Panc1 (cell line): ENCODE measurements at regions not wholly inside any gene's neighbourhood (a gene's known extent, or its start where the extent isn't known, plus 50 kb on each side); places are given as distances from the start of the nearest gene placed in this dataset.

ENCODE experiments used
- ATAC-seq: fragments of 200-7000 bp; cut with Tn5 transposase; 2 replicates; pipeline ENCODE4 v1.9.1; 2020; ENCODE audit warnings: mild to moderate bottlenecking, moderate library complexity
- BruUV-seq: library from RNA; stranded (reverse); fragments of 400-500 nt; replicated peaks from 2 replicates; lab custom pipeline; 2021; lab: Mats Ljungman, UMichigan
- CTCF ChIA-PET: fragments of 300-600 bp; sonication (Branson Sonifier 250); formaldehyde crosslinking; loops from one replicate; lab custom pipeline; 2022; ENCODE audit warnings: antibody characterized with exemption; lab: Charles Lee
- POLR2A ChIA-PET: fragments of 300-600 bp; sonication (Branson Sonifier 250); formaldehyde crosslinking; loops from one replicate; lab custom pipeline; 2022; ENCODE audit warnings: antibody characterized with exemption; lab: Charles Lee
- DNase-seq: peaks from one replicate; pipeline ENCODE4 v3.0.0-alpha.2; 2010; ENCODE audit warnings: low read depth, low spot score
- H3K27ac ChIP-seq: 2 replicates; pipeline ENCODE4 v1.5.1; 2011; ENCODE audit warnings: mild to moderate bottlenecking, low read length, inconsistent platforms
- H3K27me3 ChIP-seq: fragments of 200-500 bp; sonication (Bioruptor generic); 2 replicates; pipeline ENCODE4 v1.6.0; 2014; ENCODE audit warnings: low read length, inconsistent platforms; ENCODE audit not compliant: control insufficient read depth, insufficient read depth
- H3K36me3 ChIP-seq: fragments of 200-500 bp; sonication (Bioruptor generic); 2 replicates; pipeline ENCODE4 v1.5.1; 2014; ENCODE audit warnings: inconsistent platforms, mild to moderate bottlenecking, low read length, moderate library complexity; ENCODE audit not compliant: control insufficient read depth, insufficient read depth
- H3K4me1 ChIP-seq: 2 replicates; pipeline ENCODE4 v1.5.1; 2011; ENCODE audit warnings: inconsistent platforms, mild to moderate bottlenecking, low read length, moderate library complexity; ENCODE audit not compliant: control insufficient read depth, insufficient read depth
- H3K4me3 ChIP-seq, 2 experiments: 2 replicates each; pipeline ENCODE4 v1.5.1; 2011 to 2012; ENCODE audit warnings: low read depth in 2 of 2, low read length in 2 of 2, mild to moderate bottlenecking in 2 of 2, inconsistent platforms in 1 of 2, moderate library complexity in 1 of 2
- H3K9me3 ChIP-seq: fragments of 200-500 bp; sonication (Bioruptor generic); 2 replicates; pipeline ENCODE4 v1.5.1; 2014; ENCODE audit warnings: low read depth, mild to moderate bottlenecking, inconsistent platforms, low read length, moderate library complexity; ENCODE audit not compliant: control insufficient read depth, insufficient read depth
- POLR2AphosphoS5 ChIP-seq: IDR thresholded peaks from 2 replicates; pipeline ENCODE4 v1.6.1; 2012; ENCODE audit warnings: mild to moderate bottlenecking, low read depth, low read length, moderate library complexity
- SIN3A ChIP-seq: IDR thresholded peaks from 2 replicates; pipeline ENCODE4 v1.6.1; 2012; ENCODE audit warnings: low read depth, mild to moderate bottlenecking, low read length, moderate library complexity, borderline replicate concordance; ENCODE audit not compliant: insufficient read depth
- TCF7L2 ChIP-seq: IDR thresholded peaks from 2 replicates; pipeline ENCODE4 v1.6.1; 2011; ENCODE audit warnings: mild to moderate bottlenecking, low read depth, low read length, inconsistent platforms
- in situ Hi-C: cut with HindIII; loops from 2 replicates; pipeline ENCODE4 v1.10.0; 2016; ENCODE audit warnings: low sequenced_read_pairs, low pct_unique_long_range_greater_than_20kb
- intact Hi-C: fragments of 100-400 bp; cut with micrococcal nuclease; formaldehyde crosslinking; loops from one replicate; pipeline ENCODE4 v1.10.0; 2022; ENCODE audit not compliant: unreplicated experiment
- TF ChIP-seq, protein P1 (sequence below): fragments of 450-650 bp; IDR thresholded peaks from 2 replicates; pipeline ENCODE4 v1.5.1; 2017; ENCODE audit warnings: mild to moderate bottlenecking
- TF ChIP-seq, protein P2 (sequence below), 2 experiments: IDR thresholded peaks; 2 replicates each; pipeline ENCODE4 v1.6.1; 2011 to 2012; ENCODE audit warnings: low read depth in 2 of 2, control low read depth in 1 of 2, low read length in 1 of 2, mild to moderate bottlenecking in 1 of 2, moderate library complexity in 1 of 2; ENCODE audit not compliant: insufficient read depth in 1 of 2

DNA sequence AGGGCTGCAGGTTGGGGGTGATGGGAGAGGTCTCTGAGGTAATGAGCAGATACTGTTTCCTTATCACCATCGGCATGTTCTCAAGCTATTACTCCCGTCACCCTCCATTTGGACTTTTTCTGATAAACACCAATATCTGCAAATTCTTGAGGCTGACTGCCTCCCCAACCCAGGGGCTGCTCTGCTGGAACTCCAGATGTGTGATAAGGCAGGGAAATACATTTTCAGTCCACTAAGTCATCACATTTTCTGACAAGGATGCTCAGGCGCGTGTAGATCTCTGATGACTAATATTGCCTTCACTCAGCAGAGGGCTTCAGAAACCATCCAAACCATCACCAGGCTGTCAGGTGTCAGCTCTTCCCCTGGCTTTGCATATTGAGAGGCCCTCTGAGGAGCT is 215.0 kb upstream of the POU3F1 start:
- BruUV-seq: no TSS peak
- Histone ChIP-seq H3K4me3 (no peak overlapping the region), H3K4me1 (no peaks in the 10 kb centered on the region), H3K9me3 (no peaks in the 10 kb centered on the region), H3K27me3 (peaks cover 4% of the 10 kb centered on the region; the same call in 1 of the 2 replicates), H3K36me3 (no peaks in the 10 kb centered on the region), H3K27ac (no peak overlapping the region)
- in situ Hi-C loops (no loop called here), intact Hi-C loops (no loop called here)
- ATAC-seq (no peak), DNase-seq (no peak)
- CTCF ChIA-PET: no interaction called here
- TF ChIP-seq, protein P1, sequence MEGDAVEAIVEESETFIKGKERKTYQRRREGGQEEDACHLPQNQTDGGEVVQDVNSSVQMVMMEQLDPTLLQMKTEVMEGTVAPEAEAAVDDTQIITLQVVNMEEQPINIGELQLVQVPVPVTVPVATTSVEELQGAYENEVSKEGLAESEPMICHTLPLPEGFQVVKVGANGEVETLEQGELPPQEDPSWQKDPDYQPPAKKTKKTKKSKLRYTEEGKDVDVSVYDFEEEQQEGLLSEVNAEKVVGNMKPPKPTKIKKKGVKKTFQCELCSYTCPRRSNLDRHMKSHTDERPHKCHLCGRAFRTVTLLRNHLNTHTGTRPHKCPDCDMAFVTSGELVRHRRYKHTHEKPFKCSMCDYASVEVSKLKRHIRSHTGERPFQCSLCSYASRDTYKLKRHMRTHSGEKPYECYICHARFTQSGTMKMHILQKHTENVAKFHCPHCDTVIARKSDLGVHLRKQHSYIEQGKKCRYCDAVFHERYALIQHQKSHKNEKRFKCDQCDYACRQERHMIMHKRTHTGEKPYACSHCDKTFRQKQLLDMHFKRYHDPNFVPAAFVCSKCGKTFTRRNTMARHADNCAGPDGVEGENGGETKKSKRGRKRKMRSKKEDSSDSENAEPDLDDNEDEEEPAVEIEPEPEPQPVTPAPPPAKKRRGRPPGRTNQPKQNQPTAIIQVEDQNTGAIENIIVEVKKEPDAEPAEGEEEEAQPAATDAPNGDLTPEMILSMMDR: no peak
- TF ChIP-seq POLR2AphosphoS5: no peak
- TF ChIP-seq, protein P2, sequence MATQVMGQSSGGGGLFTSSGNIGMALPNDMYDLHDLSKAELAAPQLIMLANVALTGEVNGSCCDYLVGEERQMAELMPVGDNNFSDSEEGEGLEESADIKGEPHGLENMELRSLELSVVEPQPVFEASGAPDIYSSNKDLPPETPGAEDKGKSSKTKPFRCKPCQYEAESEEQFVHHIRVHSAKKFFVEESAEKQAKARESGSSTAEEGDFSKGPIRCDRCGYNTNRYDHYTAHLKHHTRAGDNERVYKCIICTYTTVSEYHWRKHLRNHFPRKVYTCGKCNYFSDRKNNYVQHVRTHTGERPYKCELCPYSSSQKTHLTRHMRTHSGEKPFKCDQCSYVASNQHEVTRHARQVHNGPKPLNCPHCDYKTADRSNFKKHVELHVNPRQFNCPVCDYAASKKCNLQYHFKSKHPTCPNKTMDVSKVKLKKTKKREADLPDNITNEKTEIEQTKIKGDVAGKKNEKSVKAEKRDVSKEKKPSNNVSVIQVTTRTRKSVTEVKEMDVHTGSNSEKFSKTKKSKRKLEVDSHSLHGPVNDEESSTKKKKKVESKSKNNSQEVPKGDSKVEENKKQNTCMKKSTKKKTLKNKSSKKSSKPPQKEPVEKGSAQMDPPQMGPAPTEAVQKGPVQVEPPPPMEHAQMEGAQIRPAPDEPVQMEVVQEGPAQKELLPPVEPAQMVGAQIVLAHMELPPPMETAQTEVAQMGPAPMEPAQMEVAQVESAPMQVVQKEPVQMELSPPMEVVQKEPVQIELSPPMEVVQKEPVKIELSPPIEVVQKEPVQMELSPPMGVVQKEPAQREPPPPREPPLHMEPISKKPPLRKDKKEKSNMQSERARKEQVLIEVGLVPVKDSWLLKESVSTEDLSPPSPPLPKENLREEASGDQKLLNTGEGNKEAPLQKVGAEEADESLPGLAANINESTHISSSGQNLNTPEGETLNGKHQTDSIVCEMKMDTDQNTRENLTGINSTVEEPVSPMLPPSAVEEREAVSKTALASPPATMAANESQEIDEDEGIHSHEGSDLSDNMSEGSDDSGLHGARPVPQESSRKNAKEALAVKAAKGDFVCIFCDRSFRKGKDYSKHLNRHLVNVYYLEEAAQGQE (IDR thresholded peaks at IDR 0.05; ENCODE audit: insufficient read depth in 1 of 2, low read depth in 2 of 2, low read length in 1 of 2): no peak
- TF ChIP-seq TCF7L2: no peak
- no peak for TF ChIP-seq SIN3A
- POLR2A ChIA-PET: no interaction called here

DNA sequence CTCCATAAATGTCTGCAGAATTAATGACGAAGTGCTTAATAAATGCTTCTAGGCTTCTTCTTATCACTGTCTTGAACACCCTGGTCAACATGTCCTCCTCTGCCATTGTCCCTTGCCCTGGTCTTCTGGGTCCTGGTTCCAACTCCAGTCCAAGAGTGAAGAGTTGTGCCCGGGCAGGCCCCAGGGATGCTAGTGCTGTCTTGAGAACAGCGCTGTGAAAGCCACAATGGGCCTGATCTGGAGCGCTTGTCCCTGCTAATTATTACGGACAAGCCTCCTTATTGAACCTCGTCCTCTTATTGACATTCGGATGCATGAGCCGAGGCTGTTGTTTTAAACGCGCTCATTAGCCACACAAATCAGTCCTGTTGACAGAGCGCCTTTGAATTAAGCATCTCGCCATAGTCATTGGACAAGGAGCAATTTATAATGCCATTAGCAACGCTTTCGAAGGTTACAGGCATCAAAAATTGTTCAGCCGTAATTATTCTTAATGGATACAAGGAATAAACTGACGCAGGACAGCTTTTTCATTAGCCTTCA is 211.6 kb upstream of the POU3F1 start:
- in situ Hi-C loops (no loop called here), intact Hi-C loops (no loop called here)
- DNase-seq (no peak), ATAC-seq (no peak)
- no TSS peak for BruUV-seq
- no peaks in the 10 kb centered on the region for H3K9me3 ChIP-seq
- H3K27me3 ChIP-seq: peaks cover 4% of the 10 kb centered on the region; the same call in 1 of the 2 replicates
- no peak overlapping the region for H3K4me3 ChIP-seq
- H3K27ac ChIP-seq: no peak overlapping the region
- no peaks in the 10 kb centered on the region for H3K4me1 ChIP-seq
- TF ChIP-seq SIN3A (no peak), POLR2AphosphoS5 (no peak), TCF7L2 (no peak)
- TF ChIP-seq, protein P2 (IDR thresholded peaks at IDR 0.05; ENCODE audit: insufficient read depth in 1 of 2, low read depth in 2 of 2, low read length in 1 of 2): no peak
- TF ChIP-seq, protein P1: no peak
- no peaks in the 10 kb centered on the region for H3K36me3 ChIP-seq
- CTCF ChIA-PET: no interaction called here
- POLR2A ChIA-PET: no interaction called here
